ENCODE measurements at regions not wholly inside any gene's neighbourhood (a gene's known extent, or its start where the extent isn't known, plus 50 kb on each side); places are given as distances from the start of the nearest gene placed in this dataset.
A peak's percentile ranks its signal among the peaks of the same experiment; 100 is the strongest.

GRCh38 chr7:35533902-35534301, 161.0 kb downstream of the HERPUD2 start:
- no peak for ATAC-seq

GRCh38 chr7:35530124-35531109, 164.5 kb downstream of the HERPUD2 start:
- no peak for ATAC-seq

- no peak for ATAC-seq
Observed at GRCh38 chr7:35529713-35530112, 165.2 kb downstream of the HERPUD2 start.

GRCh38 chr7:35528381-35528977, 166.5 kb downstream of the HERPUD2 start:
- ATAC-seq, result no peak

GRCh38 chr7:35526645-35527044, 168.3 kb downstream of the HERPUD2 start:
- ATAC-seq, result no peak

GRCh38 chr7:35524112-35524804, 170.7 kb downstream of the HERPUD2 start:
- ATAC-seq, result no peak

GRCh38 chr7:35523292-35523691, 171.6 kb downstream of the HERPUD2 start:
- ATAC-seq, result no peak

GRCh38 chr7:35522697-35523096, 172.2 kb downstream of the HERPUD2 start:
- no peak for ATAC-seq

DNA sequence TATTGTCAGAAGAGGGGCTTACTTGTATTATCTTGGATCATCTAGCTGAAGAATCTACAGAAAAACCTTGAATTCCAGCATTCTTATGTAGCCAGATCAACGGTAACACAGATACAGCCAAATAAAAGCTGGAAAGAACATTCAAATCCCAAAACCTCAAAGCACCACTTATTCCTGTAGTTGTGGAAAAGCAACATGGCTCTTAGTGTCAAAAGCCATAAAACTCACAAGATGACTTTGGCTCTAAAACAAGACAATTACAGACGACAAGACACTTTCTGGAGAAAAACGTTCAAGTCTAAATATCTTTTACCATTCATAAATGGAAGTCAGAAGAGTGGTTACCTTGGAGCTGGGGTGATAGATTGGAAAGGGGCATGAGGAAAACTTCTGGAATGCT, 173.0 kb downstream of the HERPUD2 start:
- ATAC-seq, result no peak

DNA sequence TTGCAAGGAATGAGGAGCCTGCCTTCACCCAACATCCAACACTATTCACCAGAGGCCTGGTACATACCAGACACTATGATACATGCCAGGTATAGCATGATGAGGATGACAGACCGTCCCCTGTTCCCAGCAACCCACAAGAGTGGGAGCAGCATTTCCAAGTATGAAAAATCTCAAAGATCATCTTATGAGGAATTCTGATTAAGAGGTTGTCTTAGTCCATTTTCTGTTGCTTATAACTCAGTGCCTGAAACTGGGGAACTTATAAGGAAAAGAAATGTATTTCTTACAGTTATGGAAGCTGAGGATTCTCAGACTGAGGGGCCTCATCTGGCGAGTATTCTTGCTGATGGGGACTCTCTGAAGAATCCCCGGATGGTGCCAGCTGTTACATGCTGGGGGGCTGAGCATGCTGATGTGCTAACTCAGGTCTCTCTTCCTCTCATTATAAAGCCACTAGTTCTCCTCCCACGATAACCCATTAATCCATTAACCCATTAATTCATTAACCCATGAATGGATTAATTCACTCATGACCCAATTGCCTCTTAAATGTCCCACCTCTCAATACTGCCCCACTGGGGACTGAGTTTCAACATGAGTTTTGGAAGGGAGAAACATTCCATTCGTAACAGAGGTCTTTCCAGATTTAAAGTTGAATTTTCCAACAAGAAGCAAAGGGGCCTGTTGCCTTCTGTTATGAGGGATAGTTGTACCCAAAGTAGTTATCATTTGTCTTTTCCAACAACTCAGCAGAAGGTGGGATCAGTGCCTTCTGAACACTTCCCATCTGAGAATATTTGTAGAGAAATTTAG, 173.9 kb downstream of the HERPUD2 start:
- no peak for ATAC-seq

GRCh38 chr7:35519971-35520809, 174.7 kb downstream of the HERPUD2 start:
- ATAC-seq, result peak; percentile 38 to 53

GRCh38 chr7:35518767-35519166, 176.2 kb downstream of the HERPUD2 start:
- ATAC-seq, result no peak

- no peak for ATAC-seq
Observed at GRCh38 chr7:35516498-35516897, 178.4 kb downstream of the HERPUD2 start.

DNA sequence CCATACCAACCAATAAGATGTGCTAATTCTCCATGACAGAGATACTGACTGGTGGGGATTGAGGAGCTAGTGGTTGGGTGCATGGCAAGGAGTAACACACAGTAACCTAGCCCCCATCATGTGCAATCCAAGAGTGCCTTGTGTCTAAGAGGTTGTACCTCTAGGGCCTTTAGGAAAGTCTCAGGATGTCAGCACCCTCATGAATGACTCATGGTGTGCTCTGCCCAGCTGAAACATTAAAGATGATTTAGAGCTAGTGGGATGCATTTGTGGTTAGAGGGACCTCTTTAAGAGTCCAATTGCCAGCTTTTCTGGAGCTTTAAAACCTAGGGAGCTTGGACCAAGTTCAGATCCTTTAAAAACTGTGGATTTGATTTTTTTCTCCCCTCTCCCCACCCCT, 181.1 kb downstream of the HERPUD2 start:
- ATAC-seq, result no peak

- no peak for ATAC-seq
Observed at GRCh38 chr7:35513195-35513594, 181.7 kb downstream of the HERPUD2 start.

- no peak for ATAC-seq
Observed at GRCh38 chr7:35512716-35513115, 182.2 kb downstream of the HERPUD2 start.

DNA sequence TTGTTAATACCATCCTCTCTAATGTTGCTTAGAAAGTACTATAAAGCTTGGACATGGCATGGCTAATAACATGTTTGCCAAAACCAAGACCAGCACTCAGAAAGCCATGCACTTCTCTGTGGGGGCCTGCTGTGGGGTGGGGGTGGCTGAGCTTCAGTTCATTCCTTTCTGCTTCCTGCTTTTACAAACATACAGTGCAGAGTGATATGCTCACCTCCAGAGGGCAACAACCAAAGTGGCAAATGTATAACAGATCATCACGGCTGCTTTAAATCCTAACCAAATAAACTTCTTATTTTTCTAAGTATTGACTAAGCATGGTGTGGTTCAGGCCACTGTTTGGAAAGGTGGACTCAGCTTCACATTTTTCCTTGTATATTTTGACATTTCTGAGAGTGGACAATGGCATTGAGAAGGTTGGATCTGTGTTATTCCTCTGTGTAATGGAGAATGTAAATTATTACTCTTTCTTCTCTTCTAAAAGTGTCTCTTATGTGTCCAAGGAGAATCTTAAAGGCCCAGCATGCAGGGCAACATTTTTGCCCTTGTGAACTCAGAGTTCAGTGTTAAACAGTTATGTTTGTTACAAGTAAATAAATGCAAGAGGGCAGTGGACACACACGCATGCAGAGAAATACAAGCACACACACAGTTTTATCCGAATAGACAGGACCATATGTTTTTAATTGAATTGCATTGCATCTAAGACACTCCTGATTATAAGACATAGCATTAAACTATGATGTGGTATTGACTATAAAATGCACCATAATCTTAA, 186.1 kb downstream of the HERPUD2 start:
- ATAC-seq, result no peak

DNA sequence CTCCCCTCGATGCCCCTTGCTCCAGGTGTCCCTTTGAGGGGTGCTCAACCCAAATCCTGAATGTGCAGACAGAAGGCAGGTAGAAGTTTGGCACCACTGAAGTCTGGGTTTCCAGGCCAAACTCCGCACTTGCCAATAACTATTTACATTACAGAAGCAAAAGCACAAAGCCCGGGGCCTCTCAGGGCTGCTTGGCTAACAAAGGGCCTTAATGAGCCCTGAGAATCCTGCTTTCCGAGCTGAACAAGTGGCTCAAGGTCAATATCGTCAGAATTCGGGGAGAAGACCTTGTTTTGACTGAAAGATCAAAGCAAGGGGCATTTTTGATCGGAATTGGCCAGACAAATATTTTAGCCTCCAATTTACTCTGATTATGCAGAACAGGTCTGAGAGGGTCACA, 189.9 kb downstream of the HERPUD2 start:
- ATAC-seq, result no peak

GRCh38 chr7:35504365-35504764, 190.6 kb downstream of the HERPUD2 start:
- no peak for ATAC-seq

DNA sequence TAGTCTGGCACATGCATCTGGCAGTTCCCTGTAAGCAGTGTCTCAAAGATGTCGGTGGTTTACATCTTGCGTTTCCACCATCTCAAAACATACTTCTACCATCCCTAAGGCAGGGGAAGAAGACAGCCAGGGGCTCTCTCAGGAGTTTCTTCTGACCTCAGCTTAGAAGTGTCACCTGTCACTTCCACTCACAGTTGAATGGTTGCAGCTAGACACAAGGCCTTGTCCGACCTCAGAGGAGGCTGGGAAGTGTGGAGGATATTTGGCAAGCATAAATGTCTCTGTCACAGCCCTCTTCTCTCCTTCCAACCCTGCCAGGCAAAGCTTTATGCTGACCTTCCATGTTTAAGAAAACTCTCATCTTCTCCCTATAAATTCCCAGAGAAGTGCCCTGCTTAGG, 193.3 kb downstream of the HERPUD2 start:
- ATAC-seq, result no peak

- no peak for ATAC-seq
Observed at GRCh38 chr7:35499226-35499625, 195.7 kb downstream of the HERPUD2 start.
